Progenitor cell of endocrine pancreas (in vitro differentiated cells): ENCODE measurements at regions not wholly inside any gene's neighbourhood (a gene's known extent, or its start where the extent isn't known, plus 50 kb on each side); places are given as distances from the start of the nearest gene placed in this dataset.

ENCODE experiments used
- DNase-seq: peaks from one replicate; pipeline ENCODE4 v3.0.0; 2021; ENCODE audit warnings: low spot score; ENCODE audit not compliant: unreplicated experiment
- H3K27ac Mint-ChIP-seq: 2 replicates; pipeline ENCODE4 v1.8.0; 2021; ENCODE audit warnings: mild to moderate bottlenecking, moderate library complexity, mixed read lengths
- H3K27me3 Mint-ChIP-seq: 2 replicates; pipeline ENCODE4 v1.8.0; 2021; ENCODE audit warnings: mixed read lengths
- H3K36me3 Mint-ChIP-seq: 2 replicates; pipeline ENCODE4 v1.8.0; 2022; ENCODE audit warnings: mixed read lengths; ENCODE audit not compliant: insufficient read depth
- H3K4me1 Mint-ChIP-seq: 2 replicates; pipeline ENCODE4 v1.8.0; 2021; ENCODE audit warnings: low read depth, mixed read lengths
- H3K4me3 Mint-ChIP-seq: 2 replicates; pipeline ENCODE4 v1.8.0; 2021; ENCODE audit warnings: low read depth, mild to moderate bottlenecking, moderate library complexity, mixed read lengths
- H3K9me3 Mint-ChIP-seq: 2 replicates; pipeline ENCODE4 v1.8.0; 2021; ENCODE audit warnings: low read depth, mixed read lengths
- TF ChIP-seq, protein P1 (sequence below): fragments of 200-600 bp; sonication (generic); IDR thresholded peaks from one replicate; pipeline ENCODE4 v1.5.0; 2021; ENCODE audit warnings: antibody characterized with exemption, mild to moderate bottlenecking; ENCODE audit not compliant: unreplicated experiment

DNA sequence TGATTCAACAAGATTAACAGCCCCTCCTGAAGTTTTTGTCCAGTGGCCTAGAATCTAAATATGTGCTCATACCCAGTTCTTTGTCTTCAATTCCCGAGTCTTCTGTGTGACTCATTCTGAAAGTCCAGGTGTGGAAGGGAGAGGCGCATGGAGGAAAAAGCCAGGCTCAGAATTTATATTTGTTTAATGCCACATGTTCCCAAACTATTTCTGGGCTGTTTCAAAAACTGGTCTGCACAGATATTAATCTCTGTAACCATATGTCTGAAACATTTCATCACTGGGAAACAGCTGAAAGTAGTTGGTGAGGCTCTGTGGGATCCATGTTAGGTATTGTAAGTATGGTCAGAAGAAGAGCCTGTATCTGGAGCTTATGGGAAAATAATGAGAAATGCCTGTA, 266.0 kb downstream of the PAX1 start:
- TF ChIP-seq, protein P1, sequence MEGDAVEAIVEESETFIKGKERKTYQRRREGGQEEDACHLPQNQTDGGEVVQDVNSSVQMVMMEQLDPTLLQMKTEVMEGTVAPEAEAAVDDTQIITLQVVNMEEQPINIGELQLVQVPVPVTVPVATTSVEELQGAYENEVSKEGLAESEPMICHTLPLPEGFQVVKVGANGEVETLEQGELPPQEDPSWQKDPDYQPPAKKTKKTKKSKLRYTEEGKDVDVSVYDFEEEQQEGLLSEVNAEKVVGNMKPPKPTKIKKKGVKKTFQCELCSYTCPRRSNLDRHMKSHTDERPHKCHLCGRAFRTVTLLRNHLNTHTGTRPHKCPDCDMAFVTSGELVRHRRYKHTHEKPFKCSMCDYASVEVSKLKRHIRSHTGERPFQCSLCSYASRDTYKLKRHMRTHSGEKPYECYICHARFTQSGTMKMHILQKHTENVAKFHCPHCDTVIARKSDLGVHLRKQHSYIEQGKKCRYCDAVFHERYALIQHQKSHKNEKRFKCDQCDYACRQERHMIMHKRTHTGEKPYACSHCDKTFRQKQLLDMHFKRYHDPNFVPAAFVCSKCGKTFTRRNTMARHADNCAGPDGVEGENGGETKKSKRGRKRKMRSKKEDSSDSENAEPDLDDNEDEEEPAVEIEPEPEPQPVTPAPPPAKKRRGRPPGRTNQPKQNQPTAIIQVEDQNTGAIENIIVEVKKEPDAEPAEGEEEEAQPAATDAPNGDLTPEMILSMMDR = no peak
- Mint-ChIP-seq H3K36me3 (no peaks in the 10 kb centered on the region), H3K4me1 (no peaks in the 10 kb centered on the region), H3K27ac (no peak overlapping the region), H3K9me3 (peaks cover 14% of the 10 kb centered on the region), H3K27me3 (no peaks in the 10 kb centered on the region), H3K4me3 (no peak overlapping the region)
- no peak for DNase-seq

- TF ChIP-seq, protein P1 = no peak
- no peaks in the 10 kb centered on the region for H3K27me3 Mint-ChIP-seq
- no peak overlapping the region for H3K27ac Mint-ChIP-seq
- H3K9me3 Mint-ChIP-seq = peaks cover 1% of the 10 kb centered on the region
- H3K4me1 Mint-ChIP-seq = no peaks in the 10 kb centered on the region
- no peaks in the 10 kb centered on the region for H3K36me3 Mint-ChIP-seq
- no peak for DNase-seq
- H3K4me3 Mint-ChIP-seq = no peak overlapping the region
These were observed 263.0 kb downstream of the PAX1 start for GRCh38 chr20:21968486-21968885.

DNA sequence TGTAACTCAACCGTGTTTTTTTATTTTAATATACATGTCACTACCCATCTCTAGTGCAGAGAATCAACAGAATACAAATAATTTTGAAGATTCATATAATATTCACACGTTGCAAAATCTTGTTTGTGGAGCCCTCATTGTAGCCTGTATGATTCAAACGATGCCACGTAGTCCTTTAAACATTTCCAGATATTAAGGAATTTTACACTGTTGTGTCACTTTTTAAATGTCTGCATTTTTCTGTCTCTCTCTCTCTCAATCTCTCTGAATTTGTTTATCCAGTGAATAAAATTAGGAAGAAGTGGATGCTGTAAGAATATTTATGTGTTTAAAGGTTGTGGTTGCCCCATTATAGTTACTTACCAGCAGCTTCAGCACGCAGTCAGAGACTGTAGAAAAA, 262.0 kb downstream of the PAX1 start:
- Mint-ChIP-seq H3K27me3 (no peaks in the 10 kb centered on the region), H3K27ac (no peak overlapping the region), H3K4me3 (no peak overlapping the region), H3K36me3 (no peaks in the 10 kb centered on the region), H3K9me3 (peaks cover 5% of the 10 kb centered on the region), H3K4me1 (no peaks in the 10 kb centered on the region)
- no peak for DNase-seq
- TF ChIP-seq, protein P1 = no peak

DNA sequence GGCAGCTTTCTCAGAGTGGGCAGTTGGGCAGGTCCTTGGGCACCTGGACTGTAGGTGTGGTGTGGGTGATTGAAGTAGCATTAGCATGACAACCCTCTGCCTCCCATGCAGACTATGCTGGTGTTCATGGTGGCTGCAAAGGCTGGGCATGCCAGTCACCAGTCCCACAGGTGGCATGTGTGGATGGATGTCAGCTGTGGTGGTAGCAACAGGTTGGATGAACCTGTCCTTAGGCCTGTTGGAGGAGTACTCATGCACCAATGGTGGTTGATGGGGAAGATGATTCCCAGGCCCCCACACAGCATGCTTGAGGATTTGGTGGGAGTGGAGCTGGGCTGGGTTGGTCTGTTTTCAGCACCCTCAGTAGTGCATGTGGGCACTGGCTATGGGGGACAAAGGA, 251.1 kb downstream of the PAX1 start:
- Mint-ChIP-seq H3K27me3 (peaks cover 3% of the 10 kb centered on the region), H3K27ac (no peak overlapping the region), H3K9me3 (peaks cover 14% of the 10 kb centered on the region), H3K4me3 (no peak overlapping the region), H3K36me3 (peaks cover 2% of the 10 kb centered on the region), H3K4me1 (no peaks in the 10 kb centered on the region)
- no peak for DNase-seq
- TF ChIP-seq, protein P1 = no peak

DNA sequence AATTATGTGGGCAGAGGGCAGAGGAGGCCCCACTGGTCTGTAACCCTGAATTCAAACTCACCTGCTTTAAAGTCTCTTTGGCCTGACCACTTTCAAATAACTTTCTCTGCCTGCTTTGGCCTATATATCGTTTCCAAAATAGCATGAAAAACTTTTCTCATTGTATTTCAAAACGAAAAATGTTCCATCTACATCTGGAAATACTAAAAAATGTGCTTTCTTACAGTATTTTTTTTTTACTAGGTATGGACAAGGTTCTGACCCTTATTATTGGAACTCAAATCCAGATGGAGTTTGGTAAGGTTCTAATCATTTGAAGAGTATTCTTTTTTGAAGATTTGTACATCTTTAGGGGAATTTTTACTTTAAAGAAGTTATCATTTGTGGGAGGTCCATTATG, 241.9 kb downstream of the PAX1 start:
- no peak for DNase-seq
- Mint-ChIP-seq H3K4me3 (no peak overlapping the region), H3K36me3 (no peaks in the 10 kb centered on the region), H3K4me1 (peaks cover 3% of the 10 kb centered on the region), H3K27me3 (peaks cover 46% of the 10 kb centered on the region), H3K9me3 (peaks cover 3% of the 10 kb centered on the region), H3K27ac (no peak overlapping the region)
- TF ChIP-seq, protein P1 = no peak
